Immature natural killer cell (primary cell): ENCODE measurements at regions not wholly inside any gene's neighbourhood (a gene's known extent, or its start where the extent isn't known, plus 50 kb on each side); places are given as distances from the start of the nearest gene placed in this dataset.

ENCODE experiments used
- DNase-seq, 3 donors: peaks; one replicate each; pipeline ENCODE4 v3.0.0; 2022; ENCODE audit warnings: mixed read lengths in 1 of 3
- H3K27ac Mint-ChIP-seq, 6 donors: one replicate each; pipeline ENCODE4 v1.8.0; 2020; ENCODE audit warnings: mixed read lengths in 6 of 6, mild to moderate bottlenecking in 5 of 6, inconsistent platforms in 4 of 6, moderate library complexity in 3 of 6
- H3K27me3 Mint-ChIP-seq, 3 donors: one replicate each; pipeline ENCODE4 v1.8.0; 2020 to 2021; ENCODE audit warnings: low read depth in 3 of 3, mild to moderate bottlenecking in 3 of 3, mixed read lengths in 3 of 3, moderate library complexity in 3 of 3, inconsistent platforms in 1 of 3
- H3K36me3 Mint-ChIP-seq, 3 donors: one replicate each; pipeline ENCODE4 v1.8.0; 2020; ENCODE audit warnings: mixed read lengths in 3 of 3, inconsistent platforms in 2 of 3, mild to moderate bottlenecking in 2 of 3
- H3K4me1 Mint-ChIP-seq, 2 donors: one replicate each; pipeline ENCODE4 v1.8.0; 2020; ENCODE audit warnings: inconsistent platforms in 2 of 2, mild to moderate bottlenecking in 2 of 2, mixed read lengths in 2 of 2, moderate library complexity in 1 of 2
- H3K4me3 Mint-ChIP-seq, 5 donors: one replicate each; pipeline ENCODE4 v1.8.0; 2020; ENCODE audit warnings: mild to moderate bottlenecking in 5 of 5, mixed read lengths in 5 of 5, inconsistent platforms in 3 of 5, moderate library complexity in 3 of 5
- H3K9me3 Mint-ChIP-seq, 6 donors: one replicate each; pipeline ENCODE4 v1.8.0; 2020; ENCODE audit warnings: mild to moderate bottlenecking in 6 of 6, mixed read lengths in 6 of 6, inconsistent platforms in 4 of 6, moderate library complexity in 3 of 6

- H3K27me3 Mint-ChIP-seq, result peaks cover 0 to 2% (median 0%) of the 10 kb centered on the region in 3 donors
- no peaks in the 10 kb centered on the region for H3K4me1 Mint-ChIP-seq
- no peak overlapping the region for H3K27ac Mint-ChIP-seq
- H3K4me3 Mint-ChIP-seq, result no peak overlapping the region
- no peak for DNase-seq
- peaks cover 0 to 26% (median 7%) of the 10 kb centered on the region in 6 donors for H3K9me3 Mint-ChIP-seq
- no peaks in the 10 kb centered on the region for H3K36me3 Mint-ChIP-seq
Measured at GRCh38 chr3:145175626-145176025, 985.4 kb downstream of the PLOD2 start.

- DNase-seq, result no peak
- Mint-ChIP-seq H3K4me3 (no peak overlapping the region), H3K27me3 (peaks cover 0 to 3% (median 0%) of the 10 kb centered on the region in 3 donors), H3K4me1 (no peaks in the 10 kb centered on the region), H3K27ac (no peak overlapping the region), H3K9me3 (peaks cover 0 to 20% (median 7%) of the 10 kb centered on the region in 6 donors), H3K36me3 (no peaks in the 10 kb centered on the region)
Measured at GRCh38 chr3:145176907-145177306, 984.1 kb downstream of the PLOD2 start.

GRCh38 chr3:145177828-145178227 lies 983.2 kb downstream of the PLOD2 start:
- Mint-ChIP-seq H3K27ac (no peak overlapping the region), H3K27me3 (peaks cover 0 to 1% (median 0%) of the 10 kb centered on the region in 3 donors), H3K9me3 (peaks cover 0 to 14% (median 7%) of the 10 kb centered on the region in 6 donors), H3K36me3 (no peaks in the 10 kb centered on the region), H3K4me3 (no peak overlapping the region), H3K4me1 (no peaks in the 10 kb centered on the region)
- DNase-seq, result no peak

- Mint-ChIP-seq H3K27ac (no peak overlapping the region), H3K36me3 (no peaks in the 10 kb centered on the region), H3K4me1 (no peaks in the 10 kb centered on the region), H3K27me3 (peaks cover 0 to 1% (median 0%) of the 10 kb centered on the region in 3 donors), H3K9me3 (peaks cover 0 to 6% (median under 1%) of the 10 kb centered on the region in 6 donors), H3K4me3 (no peak overlapping the region)
- DNase-seq, result no peak
Measured at GRCh38 chr3:145182196-145182911, 978.6 kb downstream of the PLOD2 start.

- Mint-ChIP-seq H3K27ac (no peak overlapping the region), H3K9me3 (peaks cover 0 to 10% (median 3%) of the 10 kb centered on the region in 6 donors), H3K4me1 (no peaks in the 10 kb centered on the region), H3K27me3 (peaks cover 0 to 1% (median 0%) of the 10 kb centered on the region in 3 donors), H3K36me3 (no peaks in the 10 kb centered on the region), H3K4me3 (no peak overlapping the region)
- DNase-seq, result no peak
Measured at GRCh38 chr3:145183261-145183660, 977.7 kb downstream of the PLOD2 start.

GRCh38 chr3:145188079-145188770 lies 972.8 kb downstream of the PLOD2 start:
- Mint-ChIP-seq H3K4me1 (no peaks in the 10 kb centered on the region), H3K9me3 (peaks cover 0 to 19% (median 6%) of the 10 kb centered on the region in 6 donors), H3K27ac (no peak overlapping the region), H3K27me3 (no peaks in the 10 kb centered on the region), H3K36me3 (no peaks in the 10 kb centered on the region), H3K4me3 (no peak overlapping the region)
- no peak for DNase-seq

- Mint-ChIP-seq H3K4me3 (no peak overlapping the region), H3K9me3 (peaks cover 0 to 27% (median 9%) of the 10 kb centered on the region in 6 donors), H3K27me3 (no peaks in the 10 kb centered on the region)
Measured at GRCh38 chr3:145190138-145190537, 970.8 kb downstream of the PLOD2 start.

GRCh38 chr3:145190761-145191160 lies 970.2 kb downstream of the PLOD2 start:
- no peaks in the 10 kb centered on the region for H3K4me1 Mint-ChIP-seq
- no peak overlapping the region for H3K4me3 Mint-ChIP-seq
- H3K27me3 Mint-ChIP-seq, result no peaks in the 10 kb centered on the region
- peaks cover 0 to 31% (median 9%) of the 10 kb centered on the region in 6 donors for H3K9me3 Mint-ChIP-seq
- H3K36me3 Mint-ChIP-seq, result no peaks in the 10 kb centered on the region
- DNase-seq, result no peak
- no peak overlapping the region for H3K27ac Mint-ChIP-seq

More at GRCh38 chr3:145190138-145190537, 970.8 kb downstream of the PLOD2 start:
- Mint-ChIP-seq H3K4me1 (no peaks in the 10 kb centered on the region), H3K27ac (no peak overlapping the region), H3K36me3 (no peaks in the 10 kb centered on the region)
- DNase-seq, result no peak

- Mint-ChIP-seq H3K36me3 (no peaks in the 10 kb centered on the region), H3K4me3 (no peak overlapping the region), H3K27me3 (no peaks in the 10 kb centered on the region), H3K4me1 (no peaks in the 10 kb centered on the region), H3K27ac (no peak overlapping the region), H3K9me3 (peaks cover 0 to 33% (median 11%) of the 10 kb centered on the region in 6 donors)
- no peak for DNase-seq
Measured at GRCh38 chr3:145191543-145191942, 969.4 kb downstream of the PLOD2 start.

GRCh38 chr3:145197051-145197820 lies 963.7 kb downstream of the PLOD2 start:
- no peak for DNase-seq
- Mint-ChIP-seq H3K9me3 (peaks cover 3 to 58% (median 26%) of the 10 kb centered on the region in 6 donors), H3K27me3 (no peaks in the 10 kb centered on the region), H3K4me3 (no peak overlapping the region), H3K36me3 (peaks cover 0 to 7% (median 0%) of the 10 kb centered on the region in 3 donors), H3K27ac (no peak overlapping the region), H3K4me1 (no peaks in the 10 kb centered on the region)

GRCh38 chr3:145197821-145198220 lies 963.2 kb downstream of the PLOD2 start:
- Mint-ChIP-seq H3K4me1 (no peaks in the 10 kb centered on the region), H3K9me3 (peaks cover 3 to 52% (median 27%) of the 10 kb centered on the region in 6 donors), H3K27ac (no peak overlapping the region), H3K27me3 (no peaks in the 10 kb centered on the region), H3K4me3 (no peak overlapping the region), H3K36me3 (peaks cover 0 to 7% (median 0%) of the 10 kb centered on the region in 3 donors)
- DNase-seq, result no peak

GRCh38 chr3:145209561-145209960 lies 951.4 kb downstream of the PLOD2 start:
- H3K27ac Mint-ChIP-seq, result no peak overlapping the region
- H3K36me3 Mint-ChIP-seq, result peaks cover 0 to 4% (median 0%) of the 10 kb centered on the region in 3 donors
- no peak for DNase-seq
- H3K4me3 Mint-ChIP-seq, result no peak overlapping the region
- H3K27me3 Mint-ChIP-seq, result no peaks in the 10 kb centered on the region
- H3K4me1 Mint-ChIP-seq, result no peaks in the 10 kb centered on the region
- peaks cover 0 to 30% (median 10%) of the 10 kb centered on the region in 6 donors for H3K9me3 Mint-ChIP-seq

GRCh38 chr3:145219355-145220235 lies 941.4 kb downstream of the PLOD2 start:
- H3K4me3 Mint-ChIP-seq, result no peak overlapping the region
- no peak overlapping the region for H3K27ac Mint-ChIP-seq
- no peak for DNase-seq
- H3K36me3 Mint-ChIP-seq, result peaks cover 0 to 4% (median 0%) of the 10 kb centered on the region in 3 donors
- H3K9me3 Mint-ChIP-seq, result peaks cover 2 to 37% (median 18%) of the 10 kb centered on the region in 6 donors
- H3K27me3 Mint-ChIP-seq, result peaks cover 0 to 4% (median 0%) of the 10 kb centered on the region in 3 donors
- H3K4me1 Mint-ChIP-seq, result no peaks in the 10 kb centered on the region
